ENCODE measurements at regions not wholly inside any gene's neighbourhood (a gene's known extent, or its start where the extent isn't known, plus 50 kb on each side); places are given as distances from the start of the nearest gene placed in this dataset.

DNA sequence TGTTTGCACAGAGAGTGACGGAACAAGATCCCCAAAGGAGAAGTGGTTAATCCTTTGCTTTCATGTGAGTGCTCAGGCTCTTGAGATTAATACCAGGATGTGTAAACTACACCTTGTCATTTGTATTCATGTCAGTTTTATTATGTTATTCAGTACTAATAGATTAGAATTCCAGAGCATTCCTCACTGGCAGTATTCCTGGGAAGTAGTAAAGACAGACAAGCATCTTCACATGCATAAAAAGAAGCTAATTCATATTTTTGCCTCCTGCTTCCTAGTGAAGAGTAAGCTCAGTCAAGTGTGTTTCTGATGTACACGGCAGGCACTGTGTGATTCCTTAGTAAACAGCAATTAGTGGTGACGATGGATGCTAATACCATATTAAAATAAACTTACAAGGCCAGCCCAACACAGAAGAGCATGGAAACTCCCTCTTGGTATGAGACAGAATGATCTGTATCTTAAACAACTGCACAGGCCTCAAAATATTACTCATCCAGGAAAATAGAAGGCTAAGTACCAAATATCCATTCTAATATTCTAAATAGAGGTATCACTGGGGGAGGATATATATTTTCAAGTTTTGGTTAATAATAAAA, 336.8 kb upstream of the MCTP2 start:
- Histone ChIP-seq H3K9me2 (replicated peaks; ENCODE audit: insufficient read depth) (no peaks in the 10 kb centered on the region), H3K79me2 (no peaks in the 10 kb centered on the region), H3K4me1 (ENCODE audit: insufficient read depth) (no peaks in the 10 kb centered on the region), H4K20me1 (ENCODE audit: insufficient read depth, poor library complexity, severe bottlenecking) (no peaks in the 10 kb centered on the region), H3K4me3 (no peak overlapping the region), H3K27me3 (no peaks in the 10 kb centered on the region), H3K9me3 (ENCODE audit: low read depth) (no peaks in the 10 kb centered on the region), H3K4me2 (no peak overlapping the region), H2AFZ (no peak overlapping the region), H3K36me3 (replicated peaks; ENCODE audit: insufficient read depth, low read depth) (no peaks in the 10 kb centered on the region), H3K27ac (no peak overlapping the region)
- 58% methylated on average over 3 of the region's 3 CpGs for WGBS (ENCODE audit: low lambda C conversion rate, missing lambda C conversion rate)
- TF ChIP-seq, protein P1, sequence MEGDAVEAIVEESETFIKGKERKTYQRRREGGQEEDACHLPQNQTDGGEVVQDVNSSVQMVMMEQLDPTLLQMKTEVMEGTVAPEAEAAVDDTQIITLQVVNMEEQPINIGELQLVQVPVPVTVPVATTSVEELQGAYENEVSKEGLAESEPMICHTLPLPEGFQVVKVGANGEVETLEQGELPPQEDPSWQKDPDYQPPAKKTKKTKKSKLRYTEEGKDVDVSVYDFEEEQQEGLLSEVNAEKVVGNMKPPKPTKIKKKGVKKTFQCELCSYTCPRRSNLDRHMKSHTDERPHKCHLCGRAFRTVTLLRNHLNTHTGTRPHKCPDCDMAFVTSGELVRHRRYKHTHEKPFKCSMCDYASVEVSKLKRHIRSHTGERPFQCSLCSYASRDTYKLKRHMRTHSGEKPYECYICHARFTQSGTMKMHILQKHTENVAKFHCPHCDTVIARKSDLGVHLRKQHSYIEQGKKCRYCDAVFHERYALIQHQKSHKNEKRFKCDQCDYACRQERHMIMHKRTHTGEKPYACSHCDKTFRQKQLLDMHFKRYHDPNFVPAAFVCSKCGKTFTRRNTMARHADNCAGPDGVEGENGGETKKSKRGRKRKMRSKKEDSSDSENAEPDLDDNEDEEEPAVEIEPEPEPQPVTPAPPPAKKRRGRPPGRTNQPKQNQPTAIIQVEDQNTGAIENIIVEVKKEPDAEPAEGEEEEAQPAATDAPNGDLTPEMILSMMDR (IDR thresholded peaks at IDR 0.05; ENCODE audit: poor library complexity) = no peak
- TF ChIP-seq EZH2phosphoT487 (IDR thresholded peaks at IDR 0.05; ENCODE audit: low read depth, severe bottlenecking, unreplicated experiment) = no peak
- TF ChIP-seq EZH2 (IDR thresholded peaks at IDR 0.05; ENCODE audit: borderline replicate concordance) = no peak
- no peak for DNase-seq (ENCODE audit: low spot score)

DNA sequence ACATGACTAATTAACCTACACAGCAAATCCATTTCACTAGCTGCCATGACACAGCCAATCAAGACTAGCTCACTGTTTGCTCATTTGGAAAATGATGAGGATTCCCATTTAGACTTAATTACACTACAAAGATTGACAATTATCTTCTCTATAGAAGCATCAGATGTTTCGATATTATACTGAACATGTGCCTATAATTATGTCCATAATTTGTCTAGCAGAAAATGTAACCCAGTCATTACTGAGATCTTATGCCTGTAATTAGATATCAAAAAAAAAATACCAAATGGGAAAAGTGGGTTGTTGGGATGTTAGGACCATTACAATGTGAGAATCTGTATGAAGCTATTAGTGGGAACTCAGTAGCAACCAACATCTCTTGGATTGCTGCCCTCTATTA, 344.2 kb upstream of the MCTP2 start:
- Histone ChIP-seq H3K4me2 (no peak overlapping the region), H3K27ac (no peak overlapping the region)

DNA sequence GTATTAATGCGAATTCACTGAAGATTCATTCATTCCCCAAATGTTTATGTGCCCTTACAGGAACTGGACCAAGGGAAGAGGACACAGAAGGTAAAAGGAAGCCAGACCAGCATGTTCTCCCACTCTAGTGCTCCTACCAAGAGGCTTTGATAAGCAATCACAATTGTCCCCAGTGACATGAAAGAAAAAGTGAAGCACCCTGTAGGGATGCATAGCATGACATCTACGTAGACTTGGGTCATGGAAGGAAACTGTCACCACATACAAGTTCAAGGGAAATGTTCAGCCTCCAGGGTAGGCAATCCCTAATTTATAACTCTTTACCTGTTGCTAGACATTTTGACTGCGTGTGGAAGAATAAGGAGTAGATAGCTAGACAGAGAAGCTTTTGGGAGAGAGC, 348.6 kb upstream of the MCTP2 start:
- no peaks in the 10 kb centered on the region for H3K4me1 ChIP-seq (ENCODE audit: insufficient read depth)
- no peak overlapping the region for H3K4me3 ChIP-seq
- no peaks in the 10 kb centered on the region for H3K79me2 ChIP-seq
- H2AFZ ChIP-seq = no peak overlapping the region
- no peaks in the 10 kb centered on the region for H3K9me3 ChIP-seq (ENCODE audit: low read depth)
- no peak overlapping the region for H3K27ac ChIP-seq
- TF ChIP-seq, protein P1 (IDR thresholded peaks at IDR 0.05; ENCODE audit: poor library complexity) = no peak
- TF ChIP-seq EZH2phosphoT487 (IDR thresholded peaks at IDR 0.05; ENCODE audit: low read depth, severe bottlenecking, unreplicated experiment) (no peak), EZH2 (IDR thresholded peaks at IDR 0.05; ENCODE audit: borderline replicate concordance) (no peak)
- no peaks in the 10 kb centered on the region for H3K27me3 ChIP-seq
- H4K20me1 ChIP-seq (ENCODE audit: insufficient read depth, poor library complexity, severe bottlenecking) = no peaks in the 10 kb centered on the region
- H3K4me2 ChIP-seq = no peak overlapping the region
- no peaks in the 10 kb centered on the region for H3K36me3 ChIP-seq (replicated peaks; ENCODE audit: insufficient read depth, low read depth)
- 84% methylated on average over 3 of the region's 3 CpGs for WGBS (ENCODE audit: low lambda C conversion rate, missing lambda C conversion rate)
- no peaks in the 10 kb centered on the region for H3K9me2 ChIP-seq (replicated peaks; ENCODE audit: insufficient read depth)
- no peak for DNase-seq (ENCODE audit: low spot score)

More for the DNA sequence above, 344.2 kb upstream of the MCTP2 start:
- Histone ChIP-seq H3K9me2 (replicated peaks; ENCODE audit: insufficient read depth) (no peaks in the 10 kb centered on the region), H4K20me1 (ENCODE audit: insufficient read depth, poor library complexity, severe bottlenecking) (no peaks in the 10 kb centered on the region), H3K4me1 (ENCODE audit: insufficient read depth) (no peaks in the 10 kb centered on the region), H3K27me3 (no peaks in the 10 kb centered on the region), H3K4me3 (no peak overlapping the region), H3K79me2 (no peaks in the 10 kb centered on the region), H2AFZ (no peak overlapping the region), H3K36me3 (replicated peaks; ENCODE audit: insufficient read depth, low read depth) (no peaks in the 10 kb centered on the region), H3K9me3 (ENCODE audit: low read depth) (no peaks in the 10 kb centered on the region)
- no peak for DNase-seq (ENCODE audit: low spot score)
- 96% methylated on average over 1 of the region's 1 CpG for WGBS (ENCODE audit: low lambda C conversion rate, missing lambda C conversion rate)
- TF ChIP-seq, protein P1 (IDR thresholded peaks at IDR 0.05; ENCODE audit: poor library complexity) = no peak
- TF ChIP-seq EZH2phosphoT487 (IDR thresholded peaks at IDR 0.05; ENCODE audit: low read depth, severe bottlenecking, unreplicated experiment) (no peak), EZH2 (IDR thresholded peaks at IDR 0.05; ENCODE audit: borderline replicate concordance) (no peak)

All from hepatocyte (in vitro differentiated cells).